Esophagus squamous epithelium (tissue), 5 donors: ENCODE measurements at regions not wholly inside any gene's neighbourhood (a gene's known extent, or its start where the extent isn't known, plus 50 kb on each side); places are given as distances from the start of the nearest gene placed in this dataset.

ENCODE experiments used
- DNase-seq: peaks from one replicate; lab custom pipeline; 2025; lab: John Stamatoyannopoulos, UW
- H3K27ac ChIP-seq, 4 donors: fragments of 200-600 bp; sonication (generic); one replicate each; pipeline ENCODE4 v1.5.1; 2016 to 2019; ENCODE audit warnings: mild to moderate bottlenecking in 1 of 4
- H3K27me3 ChIP-seq, 4 donors: fragments of 200-600 bp; sonication (generic); 1 replicate in 3 of 4; 2 replicates in 1 of 4; pipeline versions ENCODE4 v1.5.1 to v1.6.0; 2017 to 2021; ENCODE audit warnings: antibody characterized with exemption in 1 of 4
- H3K36me3 ChIP-seq, 3 donors: fragments of 200-600 bp; sonication (generic); one replicate each; pipeline ENCODE4 v1.5.1; 2016 to 2019
- H3K4me1 ChIP-seq, 3 donors: fragments of 200-600 bp; sonication (generic); one replicate each; pipeline ENCODE4 v1.5.1; 2017 to 2019
- H3K4me3 ChIP-seq, 4 donors: fragments of 200-600 bp; sonication (generic); 1 replicate in 3 of 4; 2 replicates in 1 of 4; pipeline ENCODE4 v1.5.1; 2016 to 2019; ENCODE audit warnings: mild to moderate bottlenecking in 2 of 4, moderate library complexity in 1 of 4
- H3K9me3 ChIP-seq, 3 donors: fragments of 200-600 bp; sonication (generic); one replicate each; pipeline ENCODE4 v1.5.1; 2016 to 2019
- CTCF ChIP-seq, 6 experiments: fragments of 450-650 bp in 4 of 6; fragments of 200-600 bp in 2 of 6; sonication (generic) in 2 of 6; IDR thresholded peaks; one replicate each; pipeline ENCODE4 v1.5.1; 2016 to 2019; ENCODE audit warnings: antibody characterized with exemption in 6 of 6, mild to moderate bottlenecking in 4 of 6, moderate library complexity in 4 of 6
- POLR2A ChIP-seq, 4 donors: fragments of 450-650 bp; IDR thresholded peaks; one replicate each; pipeline ENCODE4 v1.6.1; 2017; ENCODE audit warnings: antibody characterized with exemption in 4 of 4, mild to moderate bottlenecking in 4 of 4, moderate library complexity in 3 of 4
- WGBS, 2 donors: methylation state at CpG; one replicate each; pipeline ENCODE4 v1.1.5; 2018; 5-methylcytosine and 5-hydroxymethylcytosine counted together
- intact Hi-C: fragments of 100-400 bp; cut with DNase I; formaldehyde crosslinking; loops from one replicate; pipeline ENCODE4 v1.15.0; 2022
- donor health status: DM: yes; HTN: yes; CAD: no.

- DNase-seq = no peak
- intact Hi-C loops = no loop called here
- WGBS, 2 donors = 82 to 86% methylated on average over 6 of the region's 6 CpGs
- Histone ChIP-seq H3K4me1 (no peaks in the 10 kb centered on the region), H3K27ac (no peak overlapping the region), H3K4me3 (no peak overlapping the region), H3K27me3 (no peaks in the 10 kb centered on the region), H3K9me3 (no peaks in the 10 kb centered on the region), H3K36me3 (no peaks in the 10 kb centered on the region)
- no peak for TF ChIP-seq CTCF (IDR thresholded peaks at IDR 0.05)
- TF ChIP-seq POLR2A (IDR thresholded peaks at IDR 0.05) = no peak
Observed at GRCh38 chr18:41724195-41724594, 230.8 kb upstream of the PIK3C3 start.

GRCh38 chr18:41721103-41721790 is 233.8 kb upstream of the PIK3C3 start:
- Histone ChIP-seq H3K27me3 (no peaks in the 10 kb centered on the region), H3K4me3 (no peak overlapping the region), H3K9me3 (no peaks in the 10 kb centered on the region), H3K4me1 (no peaks in the 10 kb centered on the region), H3K27ac (no peak overlapping the region), H3K36me3 (no peaks in the 10 kb centered on the region)
- 48 to 49% methylated on average over 5 of the region's 5 CpGs for WGBS, 2 donors
- intact Hi-C loops = no loop called here
- TF ChIP-seq CTCF (IDR thresholded peaks at IDR 0.05) (no peak), POLR2A (IDR thresholded peaks at IDR 0.05) (no peak)
- no peak for DNase-seq

GRCh38 chr18:41720226-41720625 is 234.8 kb upstream of the PIK3C3 start:
- H3K36me3 ChIP-seq = no peaks in the 10 kb centered on the region
- no peak overlapping the region for H3K4me3 ChIP-seq
- no peaks in the 10 kb centered on the region for H3K4me1 ChIP-seq
- no peak for DNase-seq
- no peak overlapping the region for H3K27ac ChIP-seq
- WGBS, 2 donors = 83 to 86% methylated on average over 2 of the region's 2 CpGs
- intact Hi-C loops = no loop called here
- no peaks in the 10 kb centered on the region for H3K9me3 ChIP-seq
- H3K27me3 ChIP-seq = no peaks in the 10 kb centered on the region
- TF ChIP-seq CTCF (IDR thresholded peaks at IDR 0.05) (no peak), POLR2A (IDR thresholded peaks at IDR 0.05) (no peak)

GRCh38 chr18:41719808-41720207 is 235.2 kb upstream of the PIK3C3 start:
- no peaks in the 10 kb centered on the region for H3K4me1 ChIP-seq
- no peak overlapping the region for H3K4me3 ChIP-seq
- no peak for DNase-seq
- no peaks in the 10 kb centered on the region for H3K9me3 ChIP-seq
- H3K27ac ChIP-seq = no peak overlapping the region
- TF ChIP-seq CTCF (IDR thresholded peaks at IDR 0.05) = no peak
- no peak for TF ChIP-seq POLR2A (IDR thresholded peaks at IDR 0.05)
- no peaks in the 10 kb centered on the region for H3K27me3 ChIP-seq
- 60 to 65% methylated on average over 3 of the region's 3 CpGs for WGBS, 2 donors
- intact Hi-C loops = no loop called here
- no peaks in the 10 kb centered on the region for H3K36me3 ChIP-seq

GRCh38 chr18:41714872-41715271 is 240.2 kb upstream of the PIK3C3 start:
- no peak for DNase-seq
- TF ChIP-seq POLR2A (IDR thresholded peaks at IDR 0.05) (no peak), CTCF (IDR thresholded peaks at IDR 0.05) (no peak)
- Histone ChIP-seq H3K27me3 (no peaks in the 10 kb centered on the region), H3K36me3 (no peaks in the 10 kb centered on the region), H3K27ac (no peak overlapping the region), H3K4me1 (no peaks in the 10 kb centered on the region), H3K4me3 (no peak overlapping the region), H3K9me3 (no peaks in the 10 kb centered on the region)
- intact Hi-C loops = no loop called here
